Amniotic stem cell (primary cell): ENCODE measurements at regions not wholly inside any gene's neighbourhood (a gene's known extent, or its start where the extent isn't known, plus 50 kb on each side); places are given as distances from the start of the nearest gene placed in this dataset.

ENCODE experiments used
- DNase-seq: peaks from one replicate; lab custom pipeline; 2025; lab: John Stamatoyannopoulos, UW

DNA sequence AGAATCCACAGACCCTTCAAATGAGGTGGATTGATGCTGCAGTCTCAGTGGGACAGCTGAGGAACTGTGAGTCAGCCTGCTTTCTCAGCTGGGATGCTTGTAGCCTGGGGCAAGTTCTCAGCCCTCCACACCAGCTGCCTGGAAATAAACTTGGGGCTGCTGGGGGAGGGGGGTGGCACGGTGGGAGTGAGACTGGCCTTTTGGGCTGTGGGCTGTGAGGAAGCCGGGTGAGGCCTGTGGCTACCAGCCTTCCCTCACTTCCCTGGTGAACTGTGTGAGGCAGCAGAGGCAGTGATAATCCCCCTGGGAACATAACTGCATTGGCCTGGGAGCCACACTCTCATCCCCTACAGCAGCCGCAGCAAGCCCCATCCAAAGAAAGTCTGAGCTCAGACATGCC lies 114.5 kb upstream of the GUCY1A1 start:
- no peak for DNase-seq

GRCh38 chr4:155548173-155548572 lies 118.5 kb upstream of the GUCY1A1 start:
- DNase-seq: no peak

GRCh38 chr4:155546451-155546850 lies 120.2 kb upstream of the GUCY1A1 start:
- no peak for DNase-seq

DNA sequence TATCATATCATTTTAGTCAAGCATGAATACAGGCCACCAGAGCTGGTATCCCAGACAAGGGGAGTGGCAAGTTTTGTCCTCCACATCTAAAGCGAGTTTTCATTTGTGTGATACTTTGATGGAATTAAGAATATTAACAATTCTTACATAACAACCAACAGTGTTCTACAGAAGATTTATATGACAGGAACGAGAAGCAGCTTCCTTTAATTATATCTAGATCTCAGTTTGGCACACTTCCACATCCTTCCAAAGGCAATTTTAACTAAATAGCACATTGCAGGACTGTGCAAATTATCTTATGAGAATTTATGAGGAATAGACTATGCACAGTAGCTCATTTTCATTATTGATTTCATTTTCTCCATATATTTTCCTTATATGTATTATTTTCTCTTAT lies 121.2 kb upstream of the GUCY1A1 start:
- no peak for DNase-seq

GRCh38 chr4:155544547-155544946 lies 122.1 kb upstream of the GUCY1A1 start:
- no peak for DNase-seq

GRCh38 chr4:155543126-155543765 lies 123.4 kb upstream of the GUCY1A1 start:
- no peak for DNase-seq

GRCh38 chr4:155542415-155542814 lies 124.2 kb upstream of the GUCY1A1 start:
- DNase-seq: no peak

- no peak for DNase-seq
Measured at GRCh38 chr4:155541716-155542115, 124.9 kb upstream of the GUCY1A1 start.

GRCh38 chr4:155540698-155541097 lies 126.0 kb upstream of the GUCY1A1 start:
- DNase-seq: no peak

- no peak for DNase-seq
Measured at GRCh38 chr4:155539746-155540145, 126.9 kb upstream of the GUCY1A1 start.

DNA sequence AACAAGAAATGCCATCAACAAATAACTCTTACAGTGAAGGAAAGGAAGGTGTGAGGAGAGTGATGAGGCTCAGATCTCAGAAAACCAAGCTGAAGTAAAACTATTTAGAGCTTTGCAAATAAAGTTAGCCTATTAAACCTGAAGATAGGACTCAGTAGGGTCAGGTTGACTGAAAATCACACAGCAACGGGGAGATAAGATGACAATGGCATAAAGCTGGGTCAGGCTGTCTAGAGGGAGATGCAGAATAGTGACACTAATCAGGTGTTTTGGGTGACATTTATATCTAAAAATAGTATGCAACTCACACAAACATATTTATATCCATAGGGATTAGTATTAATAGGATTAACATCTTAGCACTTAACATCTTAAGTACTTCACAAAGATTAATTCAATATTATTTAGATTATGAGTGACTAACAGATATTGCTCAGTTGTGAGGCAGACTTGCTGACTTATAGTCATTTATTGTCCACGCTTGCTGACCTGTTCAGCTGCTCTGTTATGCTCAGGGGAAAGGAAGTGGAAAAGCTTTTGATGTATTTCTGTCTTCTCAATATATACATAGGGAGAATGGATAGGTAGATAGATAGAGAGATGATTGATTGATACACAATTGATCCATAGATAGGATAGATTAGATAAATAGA lies 130.7 kb upstream of the GUCY1A1 start:
- no peak for DNase-seq

- no peak for DNase-seq
Measured at GRCh38 chr4:155532373-155533085, 134.1 kb upstream of the GUCY1A1 start.

- no peak for DNase-seq
Measured at GRCh38 chr4:155530857-155531256, 135.8 kb upstream of the GUCY1A1 start.

GRCh38 chr4:155530290-155530689 lies 136.4 kb upstream of the GUCY1A1 start:
- no peak for DNase-seq

DNA sequence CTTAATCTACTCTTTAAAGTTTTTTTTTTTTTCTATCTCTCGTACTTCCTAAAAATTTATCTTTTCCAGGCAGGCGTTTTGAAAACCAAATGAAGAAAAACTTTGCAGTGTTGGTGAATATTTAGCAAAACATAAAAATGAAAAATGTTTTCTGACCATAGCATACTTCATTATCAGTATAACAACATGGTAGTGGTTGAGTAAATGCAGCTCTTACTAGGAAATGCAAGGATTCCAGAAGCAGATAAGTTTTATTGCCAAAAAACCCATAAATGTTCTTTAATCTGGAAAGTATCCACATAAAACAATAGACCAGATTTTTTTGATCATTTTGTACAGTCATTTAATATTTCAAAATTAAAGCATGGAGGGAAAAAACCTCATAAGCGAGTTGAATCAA lies 136.9 kb upstream of the GUCY1A1 start:
- no peak for DNase-seq

GRCh38 chr4:155529272-155529671 lies 137.4 kb upstream of the GUCY1A1 start:
- no peak for DNase-seq

- no peak for DNase-seq
Measured at GRCh38 chr4:155526452-155527169, 140.0 kb upstream of the GUCY1A1 start.

DNA sequence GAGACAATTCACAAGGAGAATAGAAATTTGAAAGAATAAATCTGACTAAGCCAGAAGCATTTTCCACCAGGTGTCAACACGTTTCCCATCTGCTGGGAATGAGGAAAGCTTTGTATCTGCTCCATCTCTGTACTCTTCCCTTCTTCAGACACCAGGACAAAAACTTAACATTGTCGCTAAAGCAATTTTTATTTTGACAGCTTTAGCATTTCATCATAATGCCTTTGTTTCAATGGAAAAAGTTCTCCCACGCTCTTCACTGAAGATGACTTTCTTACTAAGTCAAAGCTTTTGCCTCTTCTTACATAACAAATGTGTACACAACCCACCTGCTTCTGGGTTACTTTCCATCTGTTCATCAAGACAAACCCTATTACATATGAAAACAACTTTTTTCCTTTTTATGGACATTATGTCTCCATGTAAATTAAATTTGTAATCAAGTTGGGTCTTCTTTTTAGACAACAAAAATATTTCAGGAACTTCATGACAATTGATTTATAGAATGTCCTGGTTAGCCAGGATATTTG lies 141.7 kb upstream of the GUCY1A1 start:
- DNase-seq: no peak

- no peak for DNase-seq
Measured at GRCh38 chr4:155523358-155523757, 143.3 kb upstream of the GUCY1A1 start.

DNA sequence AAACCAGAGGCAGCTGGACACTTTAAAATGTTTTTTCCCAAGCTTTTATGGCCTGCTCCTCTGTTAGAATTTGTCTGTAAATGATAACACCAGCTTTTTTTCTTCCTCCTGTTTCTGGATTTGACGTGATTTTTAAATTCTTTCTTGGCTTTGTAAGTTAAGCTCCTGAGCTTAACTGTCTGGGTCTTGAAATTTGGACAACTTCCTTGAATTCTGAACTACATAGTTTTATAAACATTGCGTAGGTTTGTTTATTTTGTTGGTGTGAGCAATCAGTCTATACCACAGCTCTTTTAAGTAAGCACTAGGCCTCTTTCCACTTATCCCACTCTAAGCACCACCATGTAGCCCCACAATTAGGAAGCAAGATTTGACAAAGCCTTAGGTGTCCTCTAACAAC lies 144.4 kb upstream of the GUCY1A1 start:
- no peak for DNase-seq

DNA sequence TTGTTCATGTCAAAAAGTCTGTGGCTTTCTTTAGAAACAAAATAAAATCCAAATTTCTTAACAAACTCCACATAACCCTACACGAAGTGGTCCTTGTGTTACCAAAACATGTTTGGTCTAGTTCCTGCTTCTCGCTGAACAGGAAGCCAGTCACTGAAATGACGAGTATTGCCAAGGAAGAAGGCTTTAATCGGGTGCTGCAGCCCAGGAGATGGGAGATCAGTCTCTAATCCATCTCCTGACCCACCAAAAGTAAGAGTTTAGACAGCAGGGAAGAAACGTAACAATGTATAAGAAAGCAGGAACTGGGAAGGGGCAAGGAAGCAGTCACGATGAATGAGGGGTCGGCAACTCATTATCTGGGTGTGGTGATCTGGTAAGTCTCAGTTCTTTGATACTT lies 144.6 kb upstream of the MAP9 start:
- no peak for DNase-seq

DNA sequence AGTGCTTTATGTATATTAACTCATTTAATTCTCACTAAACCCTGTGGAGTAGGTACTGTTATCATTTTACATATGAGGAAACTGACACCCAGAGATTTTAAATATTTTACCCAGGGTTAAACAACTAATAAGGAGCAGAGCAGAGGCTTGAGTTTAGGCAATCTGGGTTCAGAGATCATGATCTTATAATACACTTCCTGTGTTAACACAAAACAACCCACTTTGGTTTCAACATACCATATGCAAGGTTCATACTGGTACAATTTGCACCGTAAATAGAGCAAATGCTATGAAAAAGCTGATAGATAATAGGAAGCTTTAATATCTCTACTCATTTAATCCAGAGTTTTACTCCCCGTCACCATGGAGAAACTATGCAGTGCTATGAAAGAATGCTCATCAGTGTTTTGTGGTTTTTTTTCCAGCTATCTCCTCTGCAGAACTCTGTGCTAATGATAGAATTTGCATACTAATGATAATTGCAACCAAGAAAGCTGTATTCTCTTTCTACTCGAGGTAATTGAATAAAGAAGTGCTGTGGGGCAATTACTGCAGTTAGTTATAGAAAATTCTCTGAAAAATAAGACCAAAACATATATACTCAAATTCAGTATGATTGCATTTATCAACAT lies 138.8 kb upstream of the MAP9 start:
- no peak for DNase-seq
